GM13977 (cell line): ENCODE measurements at regions not wholly inside any gene's neighbourhood (a gene's known extent, or its start where the extent isn't known, plus 50 kb on each side); places are given as distances from the start of the nearest gene placed in this dataset.

Experiments used
- DNase-seq: peaks from one replicate; pipeline ENCODE4 v3.0.0; 2012; ENCODE audit warnings: low spot score
- CTCF ChIP-seq: IDR thresholded peaks from 2 replicates; pipeline ENCODE4 v1.5.1; 2012; ENCODE audit warnings: mild to moderate bottlenecking, control low read depth; ENCODE audit not compliant: insufficient read depth; ENCODE audit errors: extremely low read depth, missing control alignments
- in situ Hi-C: fragments of 300-500 bp; cut with MboI; formaldehyde crosslinking; loops from one replicate; pipeline ENCODE4 v1.12.0; 2022; ENCODE audit warnings: low sequenced_read_pairs, low pct_unique_long_range_greater_than_20kb, mixed read lengths, inconsistent platforms; ENCODE audit not compliant: unreplicated experiment

GRCh38 chr6:154605178-154605881 is 94.8 kb upstream of the CNKSR3 start:
- DNase-seq = peak; percentile 33
- in situ Hi-C loops = no loop called here
- no peak for TF ChIP-seq CTCF

DNA sequence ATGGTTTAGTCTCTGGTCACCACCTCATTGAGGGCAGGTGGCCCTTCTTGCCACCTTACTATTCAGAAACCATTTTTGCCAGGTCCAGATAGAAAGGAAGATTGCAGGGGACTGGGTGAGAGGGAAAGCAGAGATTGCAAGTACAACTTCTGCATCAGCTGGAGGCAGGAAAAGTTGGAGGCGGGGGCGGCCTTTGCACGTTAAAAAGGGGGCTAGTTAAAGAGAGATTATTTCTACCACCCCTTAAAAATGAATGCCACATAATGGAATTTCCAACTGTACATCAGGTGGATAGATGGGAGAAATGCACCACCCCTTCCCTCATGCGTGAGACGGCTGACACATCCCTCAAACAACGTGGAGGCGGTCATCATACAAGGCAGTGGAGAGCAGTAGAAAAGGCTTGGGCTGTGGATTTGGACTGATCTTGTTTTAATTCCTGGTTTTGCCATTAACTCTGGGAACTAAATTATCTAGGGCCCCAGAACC is 95.4 kb upstream of the CNKSR3 start:
- DNase-seq = no peak
- in situ Hi-C loops = no loop called here

DNA sequence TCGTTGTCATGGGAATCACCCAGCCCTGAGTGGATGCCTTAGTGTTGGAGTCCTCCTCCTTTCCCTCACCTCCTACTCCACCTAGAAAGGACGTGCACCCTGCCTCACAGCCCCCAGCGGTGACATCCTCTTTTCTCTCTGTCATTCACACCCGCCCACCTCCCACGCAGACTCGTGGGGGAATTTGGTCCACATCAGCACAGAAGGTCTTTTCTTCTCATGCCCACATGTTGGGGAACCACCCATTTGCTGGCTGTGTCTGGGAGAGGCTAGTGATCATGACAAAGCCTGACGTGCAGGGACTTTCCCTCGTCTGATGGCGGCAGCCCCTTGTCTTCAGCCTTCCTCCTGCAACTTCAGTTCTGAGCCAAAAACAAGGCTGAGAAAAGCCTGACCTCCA is 96.0 kb upstream of the CNKSR3 start:
- peak; percentile 73 for DNase-seq
- in situ Hi-C loops = no loop called here
- no peak for TF ChIP-seq CTCF

More for the DNA sequence above, 95.4 kb upstream of the CNKSR3 start:
- TF ChIP-seq CTCF = no peak

GRCh38 chr6:154606860-154607259 is 96.4 kb upstream of the CNKSR3 start:
- TF ChIP-seq CTCF = no peak
- DNase-seq = no peak
- in situ Hi-C loops = no loop called here

DNA sequence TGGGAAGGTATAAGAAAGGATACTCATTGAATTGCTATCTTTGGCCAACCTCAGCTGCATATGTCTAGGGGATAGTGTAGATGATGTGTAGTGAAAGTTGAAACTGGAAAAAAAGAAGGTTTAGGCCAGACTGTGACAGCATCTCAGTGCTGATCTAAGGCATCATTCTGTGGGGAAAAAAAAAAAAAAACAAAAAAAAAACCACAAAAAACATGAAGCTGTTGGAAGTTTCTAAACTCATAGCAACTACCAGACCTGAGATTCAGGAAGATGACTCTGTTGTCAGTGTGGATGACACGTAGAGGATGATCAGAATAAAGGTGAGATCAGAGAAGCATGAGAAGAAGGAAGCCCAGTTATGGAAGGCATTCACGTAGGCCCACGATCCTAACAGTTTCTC is 100.8 kb upstream of the CNKSR3 start:
- DNase-seq = no peak
- TF ChIP-seq CTCF = no peak
- in situ Hi-C loops = no loop called here

DNA sequence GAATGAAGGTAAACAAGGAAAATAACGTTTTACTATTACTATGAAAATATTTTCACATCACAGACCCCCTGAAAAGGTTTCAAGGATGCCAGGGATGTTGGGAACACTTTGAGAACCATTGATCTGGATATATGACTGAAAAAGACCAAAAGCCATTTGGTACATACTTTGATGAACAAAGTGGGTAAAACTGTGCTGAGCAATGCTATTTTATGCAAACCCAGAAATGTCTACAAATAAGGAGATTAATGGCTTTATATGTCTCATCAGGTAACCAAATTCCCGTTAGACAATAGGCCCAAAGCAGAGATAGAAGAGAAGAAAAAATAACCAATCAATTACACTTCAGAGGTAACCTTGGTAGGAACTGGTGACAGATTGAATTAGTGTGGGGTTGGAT is 101.4 kb upstream of the CNKSR3 start:
- in situ Hi-C loops = no loop called here
- no peak for TF ChIP-seq CTCF
- no peak for DNase-seq

DNA sequence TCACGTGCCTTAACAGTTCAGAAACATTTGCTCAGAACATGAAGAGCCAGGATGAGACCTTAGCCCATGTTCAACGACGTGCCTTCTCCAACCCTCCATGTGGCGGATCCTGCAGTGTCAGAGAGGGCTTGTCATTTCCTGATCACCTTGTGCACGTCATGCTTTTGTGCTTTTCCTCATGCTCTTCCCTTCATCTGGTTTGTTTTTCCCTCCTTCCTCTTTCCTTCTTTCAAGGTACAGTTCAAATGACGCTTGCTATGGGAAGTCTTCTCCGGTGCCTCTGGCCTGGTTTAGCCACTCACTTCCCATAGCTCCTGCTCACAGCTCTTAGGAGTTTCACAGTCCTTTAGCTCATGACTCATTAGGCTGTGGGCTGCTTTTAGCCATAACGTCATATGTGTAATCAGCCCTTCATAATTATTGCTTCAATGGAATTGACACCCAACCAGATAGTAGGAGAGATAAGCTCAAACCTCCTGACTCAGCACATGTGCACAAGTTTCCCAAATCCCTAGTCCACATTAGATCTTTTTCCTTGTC is 102.7 kb upstream of the CNKSR3 start:
- no peak for DNase-seq
- in situ Hi-C loops = no loop called here

More for the DNA sequence above, 102.7 kb upstream of the CNKSR3 start:
- TF ChIP-seq CTCF = no peak
